ENCODE measurements at regions not wholly inside any gene's neighbourhood (a gene's known extent, or its start where the extent isn't known, plus 50 kb on each side); places are given as distances from the start of the nearest gene placed in this dataset.

- TF ChIP-seq MYC (IDR thresholded peaks at IDR 0.05; ENCODE audit: low read depth, low read length) (no peak), POLR2A (IDR thresholded peaks at IDR 0.05; ENCODE audit: extremely low read depth, insufficient read length) (no peak), MAX (IDR thresholded peaks at IDR 0.05; ENCODE audit: low read depth, low read length) (no peak)
- TF ChIP-seq, protein P1, sequence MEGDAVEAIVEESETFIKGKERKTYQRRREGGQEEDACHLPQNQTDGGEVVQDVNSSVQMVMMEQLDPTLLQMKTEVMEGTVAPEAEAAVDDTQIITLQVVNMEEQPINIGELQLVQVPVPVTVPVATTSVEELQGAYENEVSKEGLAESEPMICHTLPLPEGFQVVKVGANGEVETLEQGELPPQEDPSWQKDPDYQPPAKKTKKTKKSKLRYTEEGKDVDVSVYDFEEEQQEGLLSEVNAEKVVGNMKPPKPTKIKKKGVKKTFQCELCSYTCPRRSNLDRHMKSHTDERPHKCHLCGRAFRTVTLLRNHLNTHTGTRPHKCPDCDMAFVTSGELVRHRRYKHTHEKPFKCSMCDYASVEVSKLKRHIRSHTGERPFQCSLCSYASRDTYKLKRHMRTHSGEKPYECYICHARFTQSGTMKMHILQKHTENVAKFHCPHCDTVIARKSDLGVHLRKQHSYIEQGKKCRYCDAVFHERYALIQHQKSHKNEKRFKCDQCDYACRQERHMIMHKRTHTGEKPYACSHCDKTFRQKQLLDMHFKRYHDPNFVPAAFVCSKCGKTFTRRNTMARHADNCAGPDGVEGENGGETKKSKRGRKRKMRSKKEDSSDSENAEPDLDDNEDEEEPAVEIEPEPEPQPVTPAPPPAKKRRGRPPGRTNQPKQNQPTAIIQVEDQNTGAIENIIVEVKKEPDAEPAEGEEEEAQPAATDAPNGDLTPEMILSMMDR (IDR thresholded peaks at IDR 0.05; ENCODE audit: low read depth, low read length), result no peak
Measured at GRCh38 chr2:75253526-75253925, 54.2 kb upstream of the TACR1 start.
